Heart left ventricle (tissue), 16 donors: ENCODE measurements at regions not wholly inside any gene's neighbourhood (a gene's known extent, or its start where the extent isn't known, plus 50 kb on each side); places are given as distances from the start of the nearest gene placed in this dataset.

Experiments
- ATAC-seq, 4 donors: fragments of 200-7000 bp; cut with Tn5 transposase; one replicate each; pipeline ENCODE4 v1.9.1; 2020 to 2022; ENCODE audit warnings: moderate library complexity in 4 of 4, mild to moderate bottlenecking in 3 of 4, moderate number of reproducible peaks in 1 of 4
- DNase-seq, 5 donors: peaks; one replicate each; pipeline ENCODE4 v3.0.0-alpha.2; 2020
- H3K27ac ChIP-seq, 12 donors: fragments of 200-600 bp; sonication (generic) in 4 of 12; one replicate each; pipeline versions ENCODE4 v1.5.0 to v1.8.0; 2016 to 2022; ENCODE audit warnings: mild to moderate bottlenecking in 2 of 12
- H3K27me3 ChIP-seq, 9 donors: fragments of 200-600 bp; sonication (generic) in 2 of 9; one replicate each; pipeline versions ENCODE4 v1.5.1 to v1.8.0; 2016 to 2022; ENCODE audit warnings: mild to moderate bottlenecking in 3 of 9
- H3K36me3 ChIP-seq, 9 donors: fragments of 200-600 bp; sonication (generic) in 2 of 9; one replicate each; pipeline versions ENCODE4 v1.5.0 to v1.8.0; 2018 to 2022; ENCODE audit warnings: mild to moderate bottlenecking in 2 of 9
- H3K4me1 ChIP-seq, 12 donors: fragments of 200-600 bp; sonication (generic) in 4 of 12; one replicate each; pipeline versions ENCODE4 v1.5.0 to v1.8.0; 2016 to 2022; ENCODE audit warnings: mild to moderate bottlenecking in 3 of 12
- H3K4me3 ChIP-seq, 12 donors: fragments of 200-600 bp; sonication (generic) in 4 of 12; one replicate each; pipeline versions ENCODE4 v1.5.0 to v1.8.0; 2017 to 2022; ENCODE audit warnings: mild to moderate bottlenecking in 9 of 12, moderate library complexity in 4 of 12
- H3K9me3 ChIP-seq, 12 donors: fragments of 200-600 bp; sonication (generic) in 4 of 12; one replicate each; pipeline versions ENCODE4 v1.5.0 to v1.8.0; 2016 to 2022; ENCODE audit warnings: mild to moderate bottlenecking in 1 of 12
- POLR2A ChIP-seq, 2 donors: fragments of 450-650 bp; IDR thresholded peaks; one replicate each; pipeline ENCODE4 v1.6.1; 2017; ENCODE audit warnings: antibody characterized with exemption in 2 of 2, mild to moderate bottlenecking in 2 of 2, moderate library complexity in 2 of 2
- WGBS, 4 donors: extraction: QIAGEN DNeasy Blood & Tissue Kit in 2 of 4; methylation state at CpG; one replicate each; pipeline versions ENCODE4 v1.1.5 to v1.1.7; 2013 to 2018; 5-methylcytosine and 5-hydroxymethylcytosine counted together
- intact Hi-C, 10 donors: fragments of 100-400 bp; cut with DNase I; formaldehyde crosslinking; loops; one replicate each; pipeline versions ENCODE4 v1.11.1 to v1.14.2; 2022
- TF ChIP-seq, protein P1 (sequence below), 12 donors: fragments of 200-600 bp; sonication (generic) in 4 of 12; IDR thresholded peaks; one replicate each; pipeline versions ENCODE4 v1.5.0 to v1.8.0; 2018 to 2022; ENCODE audit warnings: antibody characterized with exemption in 12 of 12, mild to moderate bottlenecking in 5 of 12
- donor health status: ischemic (EF 13 %, LVEDD 7.1; RV severe dilation, severe dysfunction).
- donor health status: healthy with polysubstance abuse.
- donor health status: DM: no; HTN: yes; CAD: no.
- donor health status: DM: no; HTN: no; CAD: no.
- donor health status: ischemic (EF 25% LVEDD 6.9; RV normal size, moderate dysfunction).
- donor health status: ischemic (EF 25% LVEDD 5.7; RV mildly dilated, moderate dysfunction).
- donor health status: healthy.
- donor health status: DM: yes; HTN: yes; CAD: no.
- donor health status: ischemic (EF 35%, LVEDD 5.7; RV mildly dilated, moderate dysfunction).
- donor health status: nonischemic (EF 11% LVEDD 7.7; RV severe dilation, severe dysfunction).
- donor health status: DM: yes; HTN: yes; CAD: no.
- donor health status: PGD.
- donor health status: ischemic (EF 29% LVEDD 5.4; RV normal size, mild dysfunction).
- donor health status: nonischemic (EF 23%, LVEDD 6.1; RV moderate dilation, normal function).

DNA sequence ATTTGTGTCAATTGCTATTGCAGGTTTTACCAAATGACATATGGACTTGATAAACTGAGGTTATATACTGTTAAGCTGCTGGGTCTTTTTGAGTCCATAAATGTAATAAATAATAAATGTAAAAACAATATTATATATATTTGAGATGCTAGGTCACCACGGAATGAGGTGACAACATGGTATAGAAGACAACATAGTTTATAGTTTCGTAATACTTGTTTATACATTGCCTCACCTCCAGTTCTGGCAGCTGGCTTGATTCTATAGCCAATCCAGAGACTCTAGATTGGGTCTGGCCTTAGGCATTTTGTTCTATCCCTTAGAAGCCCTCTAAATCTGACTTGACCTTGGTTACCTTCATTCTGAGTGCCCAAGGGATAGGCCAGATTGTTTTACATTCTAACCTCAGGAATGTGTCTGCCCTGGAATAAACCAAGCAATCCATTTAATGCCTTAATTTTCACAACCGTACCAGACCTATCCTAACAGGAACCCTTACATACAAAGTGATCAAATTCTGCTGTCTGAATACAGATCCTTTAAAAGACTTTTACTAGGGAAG, 61.5 kb upstream of the STXBP5 start:
- Histone ChIP-seq H3K27ac (no peak overlapping the region), H3K4me3 (no peak overlapping the region), H3K36me3 (no peaks in the 10 kb centered on the region), H3K27me3 (no peaks in the 10 kb centered on the region), H3K9me3 (no peaks in the 10 kb centered on the region), H3K4me1 (no peaks in the 10 kb centered on the region)
- ATAC-seq (no peak), DNase-seq (no peak)
- WGBS, 4 donors, result 88 to 95% (median 92%) methylated on average over 3 of the region's 3 CpGs
- TF ChIP-seq, protein P1, sequence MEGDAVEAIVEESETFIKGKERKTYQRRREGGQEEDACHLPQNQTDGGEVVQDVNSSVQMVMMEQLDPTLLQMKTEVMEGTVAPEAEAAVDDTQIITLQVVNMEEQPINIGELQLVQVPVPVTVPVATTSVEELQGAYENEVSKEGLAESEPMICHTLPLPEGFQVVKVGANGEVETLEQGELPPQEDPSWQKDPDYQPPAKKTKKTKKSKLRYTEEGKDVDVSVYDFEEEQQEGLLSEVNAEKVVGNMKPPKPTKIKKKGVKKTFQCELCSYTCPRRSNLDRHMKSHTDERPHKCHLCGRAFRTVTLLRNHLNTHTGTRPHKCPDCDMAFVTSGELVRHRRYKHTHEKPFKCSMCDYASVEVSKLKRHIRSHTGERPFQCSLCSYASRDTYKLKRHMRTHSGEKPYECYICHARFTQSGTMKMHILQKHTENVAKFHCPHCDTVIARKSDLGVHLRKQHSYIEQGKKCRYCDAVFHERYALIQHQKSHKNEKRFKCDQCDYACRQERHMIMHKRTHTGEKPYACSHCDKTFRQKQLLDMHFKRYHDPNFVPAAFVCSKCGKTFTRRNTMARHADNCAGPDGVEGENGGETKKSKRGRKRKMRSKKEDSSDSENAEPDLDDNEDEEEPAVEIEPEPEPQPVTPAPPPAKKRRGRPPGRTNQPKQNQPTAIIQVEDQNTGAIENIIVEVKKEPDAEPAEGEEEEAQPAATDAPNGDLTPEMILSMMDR (IDR thresholded peaks at IDR 0.05), result no peak
- TF ChIP-seq POLR2A (IDR thresholded peaks at IDR 0.05), result no peak
- intact Hi-C loops, result no loop called here

DNA sequence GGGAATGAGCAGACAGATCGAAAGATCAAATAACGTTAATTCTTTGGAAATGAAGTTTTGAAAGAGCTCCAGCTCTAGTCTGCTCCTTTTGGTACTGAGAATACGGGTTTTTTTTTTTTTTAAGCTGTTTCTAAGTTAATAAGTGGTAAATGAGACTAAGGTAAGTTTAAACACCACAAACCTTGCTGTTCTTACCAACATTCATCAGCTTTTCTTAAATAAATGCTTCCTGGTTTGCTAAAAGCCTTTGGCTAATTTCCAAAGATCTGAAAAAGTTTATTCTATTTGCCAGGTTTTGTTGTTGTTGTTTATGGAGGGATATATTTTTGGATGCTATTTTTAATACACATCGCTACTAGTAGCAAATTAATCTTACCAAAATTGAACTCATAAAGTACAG, 55.1 kb upstream of the STXBP5 start:
- Histone ChIP-seq H3K27ac (no peak overlapping the region), H3K9me3 (no peaks in the 10 kb centered on the region), H3K36me3 (no peaks in the 10 kb centered on the region), H3K4me3 (no peak overlapping the region), H3K27me3 (no peaks in the 10 kb centered on the region), H3K4me1 (no peaks in the 10 kb centered on the region)
- ATAC-seq (no peak), DNase-seq (no peak)
- 86 to 90% (median 88%) methylated on average over 4 of the region's 4 CpGs for WGBS, 4 donors
- TF ChIP-seq POLR2A (IDR thresholded peaks at IDR 0.05), result no peak
- TF ChIP-seq, protein P1 (IDR thresholded peaks at IDR 0.05), result no peak
- intact Hi-C loops, result no loop called here

DNA sequence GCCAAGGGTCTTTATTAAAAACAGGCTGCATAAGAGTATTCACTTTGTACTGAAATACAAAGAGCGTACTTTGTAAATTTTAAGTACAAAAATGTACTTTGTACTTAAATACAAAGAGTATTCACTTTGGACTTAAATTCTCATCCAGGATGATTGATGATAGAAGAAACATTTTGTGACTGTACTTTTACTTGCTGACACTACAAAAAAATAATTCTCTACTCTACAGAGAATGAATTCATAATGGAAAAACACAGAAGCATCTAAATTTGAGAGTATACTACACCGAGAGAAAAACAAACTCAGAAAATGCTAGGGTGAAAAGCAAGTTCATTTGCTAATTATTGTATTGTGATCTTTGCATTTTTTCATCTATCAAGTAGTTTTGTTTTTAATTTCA, 54.4 kb upstream of the STXBP5 start:
- H3K9me3 ChIP-seq, result no peaks in the 10 kb centered on the region
- H3K36me3 ChIP-seq, result no peaks in the 10 kb centered on the region
- no peak for DNase-seq
- no peaks in the 10 kb centered on the region for H3K27me3 ChIP-seq
- TF ChIP-seq, protein P1 (IDR thresholded peaks at IDR 0.05), result no peak
- no peak for TF ChIP-seq POLR2A (IDR thresholded peaks at IDR 0.05)
- H3K4me3 ChIP-seq, result no peak overlapping the region
- 91 to 98% (median 96%) methylated on average over 2 of the region's 2 CpGs for WGBS, 4 donors
- intact Hi-C loops, result no loop called here
- no peak overlapping the region for H3K27ac ChIP-seq
- H3K4me1 ChIP-seq, result no peaks in the 10 kb centered on the region
- ATAC-seq, result no peak

DNA sequence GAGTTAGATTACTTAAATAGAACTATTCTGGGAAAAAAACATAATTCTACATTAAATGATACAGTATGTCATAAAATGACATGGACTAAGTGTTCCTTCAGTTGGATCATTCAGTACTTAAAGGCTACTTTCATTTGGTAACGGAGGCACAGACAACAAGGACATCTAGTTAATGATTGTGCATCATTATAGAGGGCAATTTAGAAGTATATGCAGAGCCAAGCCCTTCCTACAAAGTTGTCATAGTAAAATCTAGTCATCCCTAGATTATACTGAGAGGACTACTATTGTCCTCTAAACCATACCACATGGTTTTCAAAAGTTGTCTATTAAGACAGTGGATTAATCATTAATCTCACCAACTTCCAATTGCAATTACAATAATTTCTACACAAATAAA, 53.9 kb upstream of the STXBP5 start:
- DNase-seq, result no peak
- no peaks in the 10 kb centered on the region for H3K36me3 ChIP-seq
- intact Hi-C loops, result no loop called here
- no peaks in the 10 kb centered on the region for H3K27me3 ChIP-seq
- H3K27ac ChIP-seq, result no peak overlapping the region
- no peak overlapping the region for H3K4me3 ChIP-seq
- ATAC-seq, result no peak
- 92 to 97% (median 93%) methylated on average over 1 of the region's 1 CpG for WGBS, 4 donors
- no peaks in the 10 kb centered on the region for H3K4me1 ChIP-seq
- no peaks in the 10 kb centered on the region for H3K9me3 ChIP-seq
- TF ChIP-seq POLR2A (IDR thresholded peaks at IDR 0.05), result no peak
- TF ChIP-seq, protein P1 (IDR thresholded peaks at IDR 0.05), result no peak
